ENCODE measurements at regions not wholly inside any gene's neighbourhood (a gene's known extent, or its start where the extent isn't known, plus 50 kb on each side); places are given as distances from the start of the nearest gene placed in this dataset.

DNA sequence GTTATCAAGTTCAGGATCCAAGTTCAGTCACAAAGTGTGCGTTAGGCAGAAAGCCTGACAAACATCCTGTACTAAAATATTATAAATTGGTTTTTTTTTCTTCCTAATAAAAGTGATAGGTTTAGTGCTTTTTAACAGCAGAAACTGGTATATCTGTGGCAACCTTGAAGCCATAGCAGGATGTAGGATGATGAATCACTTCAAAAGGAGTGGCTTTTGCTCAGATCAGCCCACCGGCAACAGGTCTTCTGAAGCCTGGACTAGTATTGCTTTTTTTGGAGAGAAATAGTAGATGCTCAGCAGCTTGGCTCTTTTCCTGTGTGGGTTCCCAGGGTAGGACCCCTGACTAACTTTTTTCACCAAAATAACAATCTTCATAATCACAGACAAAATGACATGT is 190.8 kb downstream of the EPM2A start:
- H3K27me3 ChIP-seq (ENCODE audit: low read length), result no peaks in the 10 kb centered on the region
- no peak overlapping the region for H3K27ac ChIP-seq (ENCODE audit: low read length)
- no peaks in the 10 kb centered on the region for H3K9me2 ChIP-seq (replicated peaks; ENCODE audit: insufficient read depth, low read length)
- no peaks in the 10 kb centered on the region for H3K9me3 ChIP-seq (ENCODE audit: low read length)
- H3K36me3 ChIP-seq (ENCODE audit: insufficient read depth, low read length), result no peaks in the 10 kb centered on the region
- H4K20me1 ChIP-seq (ENCODE audit: insufficient read depth, low read depth, low read length), result no peaks in the 10 kb centered on the region
- no peak overlapping the region for H3K4me2 ChIP-seq (ENCODE audit: low read depth, low read length, poor library complexity, severe bottlenecking)
- no peak overlapping the region for H3K4me3 ChIP-seq (ENCODE audit: low read length)
- H3K4me1 ChIP-seq (ENCODE audit: low read length), result no peaks in the 10 kb centered on the region
- no peaks in the 10 kb centered on the region for H3K79me2 ChIP-seq (ENCODE audit: low read length)
- no peak overlapping the region for H3K9ac ChIP-seq (ENCODE audit: low read length)
- H2AFZ ChIP-seq (ENCODE audit: low read length), result no peak overlapping the region
- no peak for DNase-seq

DNA sequence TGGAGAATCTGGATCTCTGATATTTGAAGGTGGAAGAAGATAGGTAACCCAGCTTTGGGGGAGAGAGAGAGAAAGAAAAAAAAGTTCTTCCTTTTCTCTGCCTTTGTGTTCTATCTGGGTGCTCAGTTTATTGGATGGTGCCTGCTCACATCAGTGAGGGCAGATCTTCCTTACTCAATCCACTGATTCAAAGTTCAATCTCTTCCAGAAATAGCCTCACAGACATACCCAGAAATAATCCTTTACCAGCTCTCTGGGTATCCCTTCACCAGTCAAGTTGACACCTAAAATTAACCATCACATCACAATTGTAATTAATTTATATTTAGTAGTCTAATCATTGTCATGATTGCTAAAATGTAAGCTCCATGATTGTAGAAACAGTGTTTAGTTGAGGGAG is 189.1 kb downstream of the EPM2A start:
- Histone ChIP-seq H3K9me2 (replicated peaks; ENCODE audit: insufficient read depth, low read length) (no peaks in the 10 kb centered on the region), H3K4me3 (ENCODE audit: low read length) (no peak overlapping the region), H3K27ac (ENCODE audit: low read length) (no peak overlapping the region), H3K9me3 (ENCODE audit: low read length) (no peaks in the 10 kb centered on the region), H3K9ac (ENCODE audit: low read length) (no peak overlapping the region), H3K36me3 (ENCODE audit: insufficient read depth, low read length) (no peaks in the 10 kb centered on the region), H3K79me2 (ENCODE audit: low read length) (no peaks in the 10 kb centered on the region), H3K4me2 (ENCODE audit: low read depth, low read length, poor library complexity, severe bottlenecking) (no peak overlapping the region), H3K27me3 (ENCODE audit: low read length) (no peaks in the 10 kb centered on the region), H4K20me1 (ENCODE audit: insufficient read depth, low read depth, low read length) (no peaks in the 10 kb centered on the region), H2AFZ (ENCODE audit: low read length) (no peak overlapping the region), H3K4me1 (ENCODE audit: low read length) (no peaks in the 10 kb centered on the region)
- no peak for DNase-seq

DNA sequence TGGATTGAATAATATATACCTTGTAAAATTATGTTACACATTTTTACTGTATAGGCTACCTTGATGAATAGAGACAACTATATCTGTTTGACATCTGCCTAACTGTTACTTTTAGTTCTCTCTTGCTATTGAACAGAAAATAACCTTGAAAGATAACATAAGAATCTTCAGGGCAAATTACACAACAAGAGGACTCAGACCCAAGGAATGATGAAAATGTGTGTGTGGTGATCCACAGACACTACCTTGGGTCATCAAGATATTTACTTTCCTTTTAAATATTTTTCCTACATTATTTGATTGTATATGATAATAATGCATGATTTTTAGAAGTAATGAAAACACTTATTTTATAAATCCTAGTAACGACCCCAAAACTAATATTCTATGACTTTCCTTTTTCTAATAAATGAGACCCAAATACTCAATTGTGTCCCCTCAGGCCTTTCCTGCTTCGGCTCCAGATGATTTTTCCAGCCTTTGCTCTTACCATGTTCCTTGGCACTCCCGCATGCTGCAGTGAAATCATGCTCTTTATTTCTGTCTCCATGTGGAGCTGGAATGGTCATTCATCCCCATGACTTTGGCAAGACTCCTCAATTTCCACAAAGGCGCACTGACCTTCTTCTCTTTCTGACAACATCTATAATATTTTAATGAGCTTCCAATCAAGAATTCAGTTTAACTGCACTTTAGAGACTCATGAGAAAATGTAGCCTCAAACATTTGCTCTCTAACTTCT is 187.6 kb downstream of the EPM2A start:
- Histone ChIP-seq H2AFZ (ENCODE audit: low read length) (no peak overlapping the region), H3K27ac (ENCODE audit: low read length) (no peak overlapping the region), H3K79me2 (ENCODE audit: low read length) (no peaks in the 10 kb centered on the region), H3K4me2 (ENCODE audit: low read depth, low read length, poor library complexity, severe bottlenecking) (no peak overlapping the region), H3K9ac (ENCODE audit: low read length) (no peak overlapping the region), H3K36me3 (ENCODE audit: insufficient read depth, low read length) (no peaks in the 10 kb centered on the region), H3K27me3 (ENCODE audit: low read length) (no peaks in the 10 kb centered on the region), H4K20me1 (ENCODE audit: insufficient read depth, low read depth, low read length) (no peaks in the 10 kb centered on the region), H3K4me1 (ENCODE audit: low read length) (no peaks in the 10 kb centered on the region), H3K4me3 (ENCODE audit: low read length) (no peak overlapping the region), H3K9me2 (replicated peaks; ENCODE audit: insufficient read depth, low read length) (no peaks in the 10 kb centered on the region), H3K9me3 (ENCODE audit: low read length) (no peaks in the 10 kb centered on the region)
- no peak for DNase-seq

DNA sequence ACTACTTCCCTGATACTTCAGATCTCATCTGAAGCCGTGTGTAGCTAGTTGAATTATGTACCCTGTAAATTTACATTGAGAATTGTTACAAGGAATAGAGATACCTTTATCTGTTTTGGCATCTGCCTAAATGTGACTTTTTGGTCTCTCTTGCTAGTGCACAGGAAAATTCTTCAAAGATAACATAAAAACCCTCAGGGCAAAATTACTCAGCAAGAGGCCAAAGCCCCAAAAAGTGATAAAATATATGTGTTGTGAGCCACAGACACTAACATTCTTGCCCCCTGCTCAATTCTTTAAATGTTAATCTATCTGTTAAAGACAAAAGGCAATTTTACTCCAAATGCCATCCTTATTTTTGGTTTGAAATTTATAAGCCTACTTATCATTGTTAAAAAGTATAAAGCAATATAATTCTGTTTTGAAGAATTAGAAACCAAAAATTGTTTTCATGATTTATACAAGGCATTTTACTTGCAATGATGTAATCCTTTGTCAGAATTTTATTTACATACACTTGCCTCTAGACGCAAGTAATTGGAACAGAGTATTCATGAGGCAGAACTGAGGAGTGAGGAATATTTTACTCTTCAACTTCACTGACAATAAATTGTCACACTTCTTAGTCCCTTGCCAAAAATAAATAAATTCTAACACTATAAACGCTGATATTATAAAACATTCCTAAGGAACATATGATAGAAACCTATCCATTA is 186.2 kb downstream of the EPM2A start:
- Histone ChIP-seq H3K79me2 (ENCODE audit: low read length) (no peaks in the 10 kb centered on the region), H3K36me3 (ENCODE audit: insufficient read depth, low read length) (no peaks in the 10 kb centered on the region), H4K20me1 (ENCODE audit: insufficient read depth, low read depth, low read length) (no peaks in the 10 kb centered on the region), H3K27me3 (ENCODE audit: low read length) (no peaks in the 10 kb centered on the region), H3K4me2 (ENCODE audit: low read depth, low read length, poor library complexity, severe bottlenecking) (no peak overlapping the region), H3K9ac (ENCODE audit: low read length) (no peak overlapping the region), H3K27ac (ENCODE audit: low read length) (no peak overlapping the region), H3K9me3 (ENCODE audit: low read length) (no peaks in the 10 kb centered on the region), H3K9me2 (replicated peaks; ENCODE audit: insufficient read depth, low read length) (no peaks in the 10 kb centered on the region), H2AFZ (ENCODE audit: low read length) (no peak overlapping the region), H3K4me1 (ENCODE audit: low read length) (no peaks in the 10 kb centered on the region), H3K4me3 (ENCODE audit: low read length) (no peak overlapping the region)
- no peak for DNase-seq

DNA sequence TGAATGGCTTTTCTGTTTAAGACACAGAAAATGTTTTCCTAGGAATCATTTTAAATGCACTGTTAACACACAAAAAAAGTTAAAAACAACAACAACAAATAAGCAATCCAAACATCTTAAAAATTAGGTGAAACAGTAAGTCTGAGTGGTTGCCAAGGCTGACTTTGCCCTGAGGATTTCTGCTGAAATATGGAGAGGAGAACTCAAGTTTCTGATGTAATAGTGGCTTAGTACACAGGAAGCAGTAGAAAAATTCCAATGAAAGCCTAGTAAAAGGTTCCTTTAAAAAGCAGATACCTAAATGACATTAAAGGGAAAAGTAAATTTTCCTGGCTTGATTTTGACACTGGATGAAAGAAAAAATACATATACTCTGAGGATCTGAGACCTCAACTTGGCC is 184.2 kb downstream of the EPM2A start:
- Histone ChIP-seq H3K4me2 (ENCODE audit: low read depth, low read length, poor library complexity, severe bottlenecking) (no peak overlapping the region), H3K9me3 (ENCODE audit: low read length) (no peaks in the 10 kb centered on the region), H4K20me1 (ENCODE audit: insufficient read depth, low read depth, low read length) (no peaks in the 10 kb centered on the region), H2AFZ (ENCODE audit: low read length) (no peak overlapping the region), H3K79me2 (ENCODE audit: low read length) (no peaks in the 10 kb centered on the region), H3K4me1 (ENCODE audit: low read length) (no peaks in the 10 kb centered on the region), H3K4me3 (ENCODE audit: low read length) (no peak overlapping the region), H3K9ac (ENCODE audit: low read length) (no peak overlapping the region), H3K9me2 (replicated peaks; ENCODE audit: insufficient read depth, low read length) (no peaks in the 10 kb centered on the region), H3K27me3 (ENCODE audit: low read length) (no peaks in the 10 kb centered on the region), H3K27ac (ENCODE audit: low read length) (no peak overlapping the region), H3K36me3 (ENCODE audit: insufficient read depth, low read length) (no peaks in the 10 kb centered on the region)
- DNase-seq, result no peak

DNA sequence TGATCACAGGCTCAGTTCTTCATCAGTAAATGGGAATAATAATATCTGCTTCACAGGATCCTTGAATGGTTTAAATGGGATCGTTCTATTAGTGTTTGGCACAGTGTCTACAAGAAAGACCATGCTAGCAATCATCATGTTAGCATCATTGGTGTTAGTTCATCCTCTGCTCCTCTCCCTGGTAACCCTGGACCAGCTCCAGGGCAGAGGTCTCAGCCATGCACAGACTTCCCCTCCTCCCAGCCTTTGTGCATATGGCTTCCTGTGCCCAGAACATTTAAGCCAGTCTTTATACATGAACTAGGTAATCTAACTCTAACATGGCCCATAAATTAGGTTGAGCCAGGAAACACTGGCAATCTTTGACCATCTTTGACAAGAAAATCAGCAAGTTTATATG is 180.2 kb downstream of the EPM2A start:
- Histone ChIP-seq H3K9ac (ENCODE audit: low read length) (no peak overlapping the region), H3K9me2 (replicated peaks; ENCODE audit: insufficient read depth, low read length) (no peaks in the 10 kb centered on the region), H4K20me1 (ENCODE audit: insufficient read depth, low read depth, low read length) (no peaks in the 10 kb centered on the region), H3K36me3 (ENCODE audit: insufficient read depth, low read length) (no peaks in the 10 kb centered on the region), H3K27me3 (ENCODE audit: low read length) (no peaks in the 10 kb centered on the region), H3K4me1 (ENCODE audit: low read length) (no peaks in the 10 kb centered on the region), H3K4me2 (ENCODE audit: low read depth, low read length, poor library complexity, severe bottlenecking) (no peak overlapping the region), H3K4me3 (ENCODE audit: low read length) (no peak overlapping the region), H3K79me2 (ENCODE audit: low read length) (no peaks in the 10 kb centered on the region), H3K27ac (ENCODE audit: low read length) (no peak overlapping the region), H3K9me3 (ENCODE audit: low read length) (no peaks in the 10 kb centered on the region), H2AFZ (ENCODE audit: low read length) (no peak overlapping the region)
- no peak for DNase-seq

DNA sequence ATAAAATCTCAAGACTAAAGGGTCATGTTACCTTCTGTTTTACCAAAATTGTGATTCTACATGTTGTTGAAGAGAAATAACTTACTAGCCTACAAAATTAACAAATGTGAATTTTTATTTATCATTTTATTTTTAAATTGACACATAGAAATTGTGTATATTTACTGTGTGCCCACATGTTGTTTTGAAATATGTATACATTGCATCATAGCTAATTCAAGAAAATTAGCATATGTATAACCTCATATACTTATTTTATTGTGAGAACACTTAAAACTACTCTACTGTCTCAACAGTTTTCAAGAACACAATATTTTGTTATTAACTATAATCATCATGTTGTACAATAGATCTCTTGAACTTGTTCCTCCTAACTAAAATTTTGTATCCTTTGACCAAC is 177.8 kb downstream of the EPM2A start:
- no peaks in the 10 kb centered on the region for H4K20me1 ChIP-seq (ENCODE audit: insufficient read depth, low read depth, low read length)
- no peak overlapping the region for H3K4me3 ChIP-seq (ENCODE audit: low read length)
- no peak overlapping the region for H3K9ac ChIP-seq (ENCODE audit: low read length)
- H3K27me3 ChIP-seq (ENCODE audit: low read length), result no peaks in the 10 kb centered on the region
- no peaks in the 10 kb centered on the region for H3K4me1 ChIP-seq (ENCODE audit: low read length)
- no peaks in the 10 kb centered on the region for H3K9me3 ChIP-seq (ENCODE audit: low read length)
- no peaks in the 10 kb centered on the region for H3K36me3 ChIP-seq (ENCODE audit: insufficient read depth, low read length)
- H3K27ac ChIP-seq (ENCODE audit: low read length), result no peak overlapping the region
- H2AFZ ChIP-seq (ENCODE audit: low read length), result no peak overlapping the region
- no peaks in the 10 kb centered on the region for H3K9me2 ChIP-seq (replicated peaks; ENCODE audit: insufficient read depth, low read length)
- H3K4me2 ChIP-seq (ENCODE audit: low read depth, low read length, poor library complexity, severe bottlenecking), result no peak overlapping the region
- DNase-seq, result no peak
- H3K79me2 ChIP-seq (ENCODE audit: low read length), result no peaks in the 10 kb centered on the region

DNA sequence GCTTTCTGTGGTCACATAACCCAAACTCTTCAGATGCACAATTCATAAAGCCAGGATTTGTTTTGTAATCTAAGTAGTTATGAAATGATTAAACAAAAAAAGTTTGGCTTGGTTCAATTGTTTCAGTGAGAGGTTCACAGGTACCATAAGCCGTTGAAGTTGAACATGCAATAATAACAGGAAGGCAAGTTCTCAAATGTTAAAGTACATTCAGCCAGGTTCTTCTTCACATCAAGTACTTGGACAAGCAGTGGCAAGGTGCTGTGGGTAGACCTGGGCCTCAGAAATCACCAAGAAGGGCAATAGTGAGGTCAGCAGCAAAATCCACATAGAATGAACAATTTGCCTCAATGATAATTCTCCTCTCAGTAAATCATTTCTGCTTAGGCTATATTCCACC is 175.5 kb downstream of the EPM2A start:
- Histone ChIP-seq H3K4me3 (ENCODE audit: low read length) (no peak overlapping the region), H3K36me3 (ENCODE audit: insufficient read depth, low read length) (no peaks in the 10 kb centered on the region), H3K4me2 (ENCODE audit: low read depth, low read length, poor library complexity, severe bottlenecking) (no peak overlapping the region), H3K4me1 (ENCODE audit: low read length) (no peaks in the 10 kb centered on the region), H3K79me2 (ENCODE audit: low read length) (no peaks in the 10 kb centered on the region), H2AFZ (ENCODE audit: low read length) (no peak overlapping the region), H3K9ac (ENCODE audit: low read length) (no peak overlapping the region), H3K9me3 (ENCODE audit: low read length) (no peaks in the 10 kb centered on the region), H3K9me2 (replicated peaks; ENCODE audit: insufficient read depth, low read length) (no peaks in the 10 kb centered on the region), H3K27me3 (ENCODE audit: low read length) (no peaks in the 10 kb centered on the region), H3K27ac (ENCODE audit: low read length) (no peak overlapping the region), H4K20me1 (ENCODE audit: insufficient read depth, low read depth, low read length) (no peaks in the 10 kb centered on the region)
- no peak for DNase-seq
